Kidney epithelial cell (primary cell): ENCODE measurements at regions not wholly inside any gene's neighbourhood (a gene's known extent, or its start where the extent isn't known, plus 50 kb on each side); places are given as distances from the start of the nearest gene placed in this dataset.

Experiments
- DNase-seq: peaks from one replicate; pipeline ENCODE4 v3.0.0-alpha.2; 2010; ENCODE audit warnings: low read depth
- H3K27me3 ChIP-seq: 2 replicates; pipeline ENCODE4 v1.6.0; 2011; ENCODE audit warnings: low read length; ENCODE audit not compliant: control insufficient read depth, insufficient read depth
- H3K36me3 ChIP-seq: 2 replicates; pipeline ENCODE4 v1.5.1; 2011; ENCODE audit warnings: low read length; ENCODE audit not compliant: control insufficient read depth, insufficient read depth
- H3K4me3 ChIP-seq: 2 replicates; pipeline ENCODE4 v1.5.1; 2011; ENCODE audit warnings: low read depth, mild to moderate bottlenecking, control low read depth, low read length
- TF ChIP-seq, protein P1 (sequence below): IDR thresholded peaks from 2 replicates; pipeline ENCODE4 v1.5.1; 2011; ENCODE audit warnings: mild to moderate bottlenecking, moderate library complexity, low read length, control low read depth, inconsistent platforms; ENCODE audit not compliant: insufficient read depth, poor library complexity, severe bottlenecking

DNA sequence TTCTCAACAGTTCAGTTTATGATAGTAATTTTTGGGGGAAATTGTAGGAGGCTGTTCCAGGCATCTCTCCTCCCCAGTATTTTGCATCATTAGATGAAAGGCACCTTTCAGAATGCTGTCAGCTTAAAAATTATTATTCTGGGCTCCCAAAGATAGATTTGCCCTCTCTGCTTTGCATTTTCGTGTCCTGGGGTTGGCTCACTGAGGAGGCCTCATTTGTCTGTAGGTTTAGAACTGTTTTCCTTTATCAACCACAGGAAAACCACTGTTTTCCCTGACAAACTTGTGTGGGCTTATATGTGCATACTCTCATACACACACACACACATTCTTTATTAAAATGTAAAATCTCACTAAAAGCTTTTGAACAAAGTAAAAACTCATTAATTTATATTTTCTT lies 197.2 kb upstream of the VCX3A start:
- no peaks in the 10 kb centered on the region for H3K36me3 ChIP-seq
- H3K27me3 ChIP-seq, result no peaks in the 10 kb centered on the region
- DNase-seq, result no peak
- TF ChIP-seq, protein P1, sequence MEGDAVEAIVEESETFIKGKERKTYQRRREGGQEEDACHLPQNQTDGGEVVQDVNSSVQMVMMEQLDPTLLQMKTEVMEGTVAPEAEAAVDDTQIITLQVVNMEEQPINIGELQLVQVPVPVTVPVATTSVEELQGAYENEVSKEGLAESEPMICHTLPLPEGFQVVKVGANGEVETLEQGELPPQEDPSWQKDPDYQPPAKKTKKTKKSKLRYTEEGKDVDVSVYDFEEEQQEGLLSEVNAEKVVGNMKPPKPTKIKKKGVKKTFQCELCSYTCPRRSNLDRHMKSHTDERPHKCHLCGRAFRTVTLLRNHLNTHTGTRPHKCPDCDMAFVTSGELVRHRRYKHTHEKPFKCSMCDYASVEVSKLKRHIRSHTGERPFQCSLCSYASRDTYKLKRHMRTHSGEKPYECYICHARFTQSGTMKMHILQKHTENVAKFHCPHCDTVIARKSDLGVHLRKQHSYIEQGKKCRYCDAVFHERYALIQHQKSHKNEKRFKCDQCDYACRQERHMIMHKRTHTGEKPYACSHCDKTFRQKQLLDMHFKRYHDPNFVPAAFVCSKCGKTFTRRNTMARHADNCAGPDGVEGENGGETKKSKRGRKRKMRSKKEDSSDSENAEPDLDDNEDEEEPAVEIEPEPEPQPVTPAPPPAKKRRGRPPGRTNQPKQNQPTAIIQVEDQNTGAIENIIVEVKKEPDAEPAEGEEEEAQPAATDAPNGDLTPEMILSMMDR, result no peak
- H3K4me3 ChIP-seq, result no peak overlapping the region

DNA sequence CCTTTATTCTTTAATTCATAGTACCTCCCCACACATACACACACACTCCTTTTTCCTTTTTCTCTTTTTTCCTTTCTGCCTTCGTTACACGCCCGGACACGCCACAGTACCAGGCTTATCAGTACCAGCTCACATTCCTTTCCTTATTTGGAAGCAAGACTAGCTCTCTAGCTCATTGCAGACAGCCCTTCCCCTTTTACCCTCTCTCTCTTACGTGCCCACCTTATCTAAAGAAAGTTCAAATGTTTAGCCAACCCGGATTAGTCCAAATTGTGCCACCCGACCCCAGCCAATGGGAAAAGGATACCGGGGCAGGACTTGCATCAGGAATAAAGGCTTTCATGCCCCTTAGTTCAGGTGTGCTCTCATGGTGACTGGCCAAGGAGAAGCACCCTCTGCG lies 194.7 kb upstream of the VCX3A start:
- TF ChIP-seq, protein P1, result no peak
- no peaks in the 10 kb centered on the region for H3K36me3 ChIP-seq

DNA sequence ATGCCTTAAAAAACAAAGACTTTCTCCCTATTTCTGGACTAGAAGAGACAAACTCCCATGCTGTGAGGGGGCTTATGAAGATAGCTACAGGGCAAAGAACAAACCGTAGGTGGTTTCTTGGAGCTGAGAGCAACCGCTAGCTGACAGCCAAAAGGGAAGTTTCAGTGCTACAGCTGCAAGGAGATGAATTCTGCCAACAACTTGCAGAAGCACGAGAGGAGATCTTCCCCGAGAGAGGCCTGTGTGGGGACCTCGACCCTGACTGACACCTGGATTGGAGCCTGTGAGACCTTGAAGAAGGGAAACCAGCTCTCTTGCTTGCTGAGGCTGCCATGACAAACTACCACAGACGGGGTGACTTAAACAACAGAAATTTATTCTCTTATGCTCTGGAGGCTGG lies 183.8 kb upstream of the VCX3A start:
- Histone ChIP-seq H3K36me3 (no peaks in the 10 kb centered on the region), H3K27me3 (no peaks in the 10 kb centered on the region), H3K4me3 (no peak overlapping the region)
- TF ChIP-seq, protein P1, result no peak
- DNase-seq, result no peak

More for the DNA sequence above, 194.7 kb upstream of the VCX3A start:
- no peak for DNase-seq
- H3K4me3 ChIP-seq, result no peak overlapping the region
- H3K27me3 ChIP-seq, result no peaks in the 10 kb centered on the region

DNA sequence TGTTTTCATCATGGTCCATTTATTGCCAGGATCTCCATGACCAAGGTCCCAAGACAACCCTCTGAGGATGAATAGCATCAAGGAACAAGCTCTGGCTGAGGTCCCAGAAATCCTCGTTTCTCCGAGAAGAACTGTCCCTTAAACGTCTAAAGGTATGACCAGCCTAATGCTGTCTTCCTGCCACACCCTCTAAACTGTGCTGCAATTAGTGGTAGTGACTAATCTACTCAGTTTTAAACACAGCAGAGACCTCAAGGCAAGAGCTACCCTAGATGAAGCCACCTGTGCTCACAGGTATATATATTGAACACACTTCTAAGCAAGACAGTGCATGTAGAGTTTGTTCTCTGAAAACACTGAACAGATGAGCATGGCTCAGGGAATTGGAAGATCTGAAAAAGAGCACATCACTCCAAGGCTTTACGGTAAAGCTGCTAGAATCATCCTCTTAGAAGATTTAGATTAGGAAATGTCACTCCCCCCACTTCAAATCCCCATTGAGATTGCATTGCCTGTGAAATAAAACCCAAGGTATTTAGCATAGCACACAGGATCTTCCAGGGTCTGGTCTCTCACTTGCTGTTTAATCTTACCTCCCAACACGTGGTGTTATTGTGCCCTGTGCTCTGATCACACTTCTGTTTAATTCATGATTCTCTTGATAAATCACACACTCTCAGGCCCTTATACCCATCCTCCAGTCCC lies 173.9 kb upstream of the VCX3A start:
- DNase-seq, result no peak
- Histone ChIP-seq H3K27me3 (no peaks in the 10 kb centered on the region), H3K36me3 (no peaks in the 10 kb centered on the region), H3K4me3 (no peak overlapping the region)
- TF ChIP-seq, protein P1, result no peak

DNA sequence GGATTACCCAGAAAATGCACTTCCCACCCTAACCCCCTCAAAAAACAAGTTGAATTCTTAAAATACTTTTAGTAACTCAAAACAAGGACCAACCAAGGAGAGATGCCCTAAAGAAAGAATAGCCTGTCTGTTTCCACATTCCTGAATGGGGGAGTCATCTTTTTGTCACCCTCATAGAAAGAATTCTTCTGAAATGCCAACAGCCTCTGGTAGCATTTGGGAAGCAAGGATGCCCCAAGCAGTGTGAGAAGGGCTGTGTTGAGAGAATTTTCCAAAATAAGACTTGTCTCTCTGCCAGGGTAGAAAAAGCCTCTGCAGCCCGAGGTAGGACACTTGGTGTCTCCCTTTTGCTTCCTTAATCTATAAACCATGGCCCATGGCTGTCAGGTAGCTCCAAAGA lies 173.1 kb upstream of the VCX3A start:
- Histone ChIP-seq H3K27me3 (no peaks in the 10 kb centered on the region), H3K36me3 (no peaks in the 10 kb centered on the region), H3K4me3 (no peak overlapping the region)
- DNase-seq, result no peak
- TF ChIP-seq, protein P1, result no peak

DNA sequence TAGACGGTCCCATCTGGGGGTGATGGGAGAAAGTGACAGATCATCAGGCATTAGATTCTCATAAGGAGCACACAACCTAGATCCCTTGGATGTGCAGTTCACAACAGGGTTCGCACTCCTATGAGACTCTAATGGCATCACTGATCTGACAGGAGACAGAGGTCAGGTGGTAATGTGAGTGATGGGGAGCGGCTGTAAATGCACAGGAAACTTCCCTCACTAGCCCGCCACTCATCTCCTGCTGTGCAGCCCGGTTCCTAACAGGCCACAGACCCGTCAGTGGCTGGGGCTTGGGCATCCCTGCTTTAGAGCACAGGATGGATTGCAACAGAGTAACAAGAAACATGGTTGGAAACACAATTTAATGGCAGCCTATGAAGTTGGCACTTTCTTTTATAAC lies 172.6 kb upstream of the VCX3A start:
- Histone ChIP-seq H3K27me3 (no peaks in the 10 kb centered on the region), H3K4me3 (no peak overlapping the region), H3K36me3 (no peaks in the 10 kb centered on the region)
- TF ChIP-seq, protein P1, result no peak
- DNase-seq, result no peak
